SK-N-SH treated with all-trans-retinoic acid at 6 μM for 48 hours (cell line): ENCODE measurements at regions not wholly inside any gene's neighbourhood (a gene's known extent, or its start where the extent isn't known, plus 50 kb on each side); places are given as distances from the start of the nearest gene placed in this dataset.

ENCODE experiments used
- ATAC-seq: fragments of 200-7000 bp; cut with Tn5 transposase; 3 replicates; pipeline ENCODE4 v1.9.1; 2020; ENCODE audit warnings: mild to moderate bottlenecking, moderate library complexity
- ARNTL ChIP-seq: fragments of 450-650 bp; formaldehyde crosslinking; IDR thresholded peaks from 2 replicates; pipeline ENCODE4 v1.5.0; 2020; ENCODE audit warnings: low read depth, mild to moderate bottlenecking, moderate library complexity, borderline replicate concordance
- BACH2 ChIP-seq: fragments of 250-450 bp; sonication (Bioruptor Pico); IDR thresholded peaks from 2 replicates; pipeline ENCODE4 v1.9.0; 2021; ENCODE audit warnings: mild to moderate bottlenecking, borderline replicate concordance
- ESRRG ChIP-seq: fragments of 250-450 bp; sonication (Bioruptor Pico); IDR thresholded peaks from 2 replicates; pipeline ENCODE4 v1.6.1; 2021; ENCODE audit warnings: mild to moderate bottlenecking
- GLIS3 ChIP-seq: fragments of 250-450 bp; sonication (Bioruptor Pico); IDR thresholded peaks from 2 replicates; pipeline ENCODE4 v1.5.0; 2020; ENCODE audit warnings: mild to moderate bottlenecking, moderate library complexity
- ISL1 ChIP-seq: fragments of 250-450 bp; sonication (Bioruptor Pico); IDR thresholded peaks from 2 replicates; pipeline ENCODE4 v2.1.2; 2022; ENCODE audit warnings: mild to moderate bottlenecking, moderate library complexity
- OSR1 ChIP-seq: fragments of 250-450 bp; sonication (Bioruptor Pico); IDR thresholded peaks from 2 replicates; pipeline ENCODE4 v1.8.0; 2022; ENCODE audit warnings: moderate library complexity, mild to moderate bottlenecking, inconsistent platforms
- PPARA ChIP-seq: fragments of 250-450 bp; sonication (Bioruptor Pico); IDR thresholded peaks from 2 replicates; pipeline ENCODE4 v1.5.0; 2020; ENCODE audit warnings: mild to moderate bottlenecking, borderline replicate concordance
- RARB ChIP-seq: fragments of 250-450 bp; sonication (Bioruptor Pico); IDR thresholded peaks from 2 replicates; pipeline ENCODE4 v1.8.0; 2021; ENCODE audit warnings: mild to moderate bottlenecking, moderate library complexity
- TCF4 ChIP-seq: fragments of 250-450 bp; sonication (Bioruptor Pico); IDR thresholded peaks from 2 replicates; pipeline ENCODE4 v1.8.0; 2021; ENCODE audit warnings: mild to moderate bottlenecking, moderate library complexity, borderline replicate concordance
- TOX ChIP-seq: fragments of 250-450 bp; sonication (Bioruptor Pico); IDR thresholded peaks from 2 replicates; pipeline ENCODE4 v1.8.0; 2021; ENCODE audit warnings: mild to moderate bottlenecking, moderate library complexity, borderline replicate concordance
- ZC3H10 ChIP-seq: fragments of 250-450 bp; sonication (Bioruptor Pico); IDR thresholded peaks from 2 replicates; pipeline ENCODE4 v1.5.1; 2021; ENCODE audit warnings: mild to moderate bottlenecking, moderate library complexity
- ZFP3 ChIP-seq: fragments of 250-450 bp; sonication (Bioruptor Pico); IDR thresholded peaks from 2 replicates; pipeline ENCODE4 v1.5.0; 2020; ENCODE audit warnings: mild to moderate bottlenecking, moderate library complexity
- ZFP30 ChIP-seq: fragments of 450-650 bp; formaldehyde crosslinking; IDR thresholded peaks from 2 replicates; pipeline ENCODE4 v1.5.0; 2022; ENCODE audit warnings: mild to moderate bottlenecking, moderate library complexity
- ZNF565 ChIP-seq: fragments of 450-650 bp; formaldehyde crosslinking; conservative IDR thresholded peaks from 2 replicates; pipeline ENCODE4 v1.5.0; 2020; ENCODE audit warnings: low read depth, mild to moderate bottlenecking, moderate library complexity
- ZNF70 ChIP-seq: fragments of 450-650 bp; formaldehyde crosslinking; IDR thresholded peaks from 2 replicates; pipeline ENCODE4 v1.5.0; 2020; ENCODE audit warnings: mild to moderate bottlenecking, moderate library complexity
- ZNF8 ChIP-seq: fragments of 450-650 bp; formaldehyde crosslinking; IDR thresholded peaks from 2 replicates; pipeline ENCODE4 v1.5.0; 2020; ENCODE audit warnings: mild to moderate bottlenecking, moderate library complexity
- TF ChIP-seq, protein P1 (sequence below): fragments of 250-450 bp; sonication (Bioruptor Pico); IDR thresholded peaks from 2 replicates; pipeline ENCODE4 v1.8.0; 2021; ENCODE audit warnings: low read depth, mild to moderate bottlenecking, moderate library complexity, borderline replicate concordance
- TF ChIP-seq, protein P2 (sequence below): fragments of 250-450 bp; sonication (Bioruptor Pico); IDR thresholded peaks from 2 replicates; pipeline ENCODE4 v1.5.0; 2020; ENCODE audit warnings: mild to moderate bottlenecking, moderate library complexity
- TF ChIP-seq, protein P3 (sequence below): fragments of 250-450 bp; sonication (Bioruptor Pico); IDR thresholded peaks from 2 replicates; pipeline ENCODE4 v1.8.0; 2020; ENCODE audit warnings: mild to moderate bottlenecking, moderate library complexity, borderline replicate concordance
- TF ChIP-seq, protein P4 (sequence below): fragments of 250-450 bp; sonication (Bioruptor Pico); IDR thresholded peaks from 2 replicates; pipeline ENCODE4 v1.5.1; 2020; ENCODE audit warnings: low read depth, mild to moderate bottlenecking, moderate library complexity
- TF ChIP-seq, protein P5 (sequence below): fragments of 250-450 bp; sonication (Bioruptor Pico); IDR thresholded peaks from 2 replicates; pipeline ENCODE4 v1.5.1; 2021; ENCODE audit warnings: mild to moderate bottlenecking, moderate library complexity

DNA sequence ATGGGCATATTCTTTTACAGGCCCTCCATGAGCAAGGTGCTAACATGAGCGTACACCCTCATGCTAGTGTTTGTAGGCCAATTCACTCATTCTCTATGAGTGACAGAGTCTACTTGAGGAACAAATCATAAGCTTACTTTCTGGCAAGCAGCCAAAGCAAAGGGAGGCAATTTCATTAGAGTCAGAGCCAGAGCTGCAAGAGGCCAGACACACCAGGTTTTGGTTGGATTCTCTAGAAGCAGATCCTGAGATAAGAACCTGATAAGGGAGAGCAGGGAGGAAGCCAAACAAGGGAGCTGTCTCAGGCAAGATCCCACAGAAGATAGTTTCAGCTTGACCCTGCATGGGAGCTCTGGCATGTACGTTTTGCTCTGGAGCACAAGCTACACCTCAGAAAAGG lies 214.1 kb upstream of the CTNNB1 start:
- ATAC-seq, result no peak
- no peak for TF ChIP-seq RARB
- TF ChIP-seq, protein P1, sequence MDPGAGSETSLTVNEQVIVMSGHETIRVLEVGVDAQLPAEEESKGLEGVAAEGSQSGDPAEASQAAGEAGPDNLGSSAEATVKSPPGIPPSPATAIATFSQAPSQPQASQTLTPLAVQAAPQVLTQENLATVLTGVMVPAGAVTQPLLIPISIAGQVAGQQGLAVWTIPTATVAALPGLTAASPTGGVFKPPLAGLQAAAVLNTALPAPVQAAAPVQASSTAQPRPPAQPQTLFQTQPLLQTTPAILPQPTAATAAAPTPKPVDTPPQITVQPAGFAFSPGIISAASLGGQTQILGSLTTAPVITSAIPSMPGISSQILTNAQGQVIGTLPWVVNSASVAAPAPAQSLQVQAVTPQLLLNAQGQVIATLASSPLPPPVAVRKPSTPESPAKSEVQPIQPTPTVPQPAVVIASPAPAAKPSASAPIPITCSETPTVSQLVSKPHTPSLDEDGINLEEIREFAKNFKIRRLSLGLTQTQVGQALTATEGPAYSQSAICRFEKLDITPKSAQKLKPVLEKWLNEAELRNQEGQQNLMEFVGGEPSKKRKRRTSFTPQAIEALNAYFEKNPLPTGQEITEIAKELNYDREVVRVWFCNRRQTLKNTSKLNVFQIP, result no peak
- no peak for TF ChIP-seq ZNF70 (CRISPR knock-in tag)
- TF ChIP-seq ZFP30 (CRISPR knock-in tag), result no peak
- no peak for TF ChIP-seq OSR1 (CRISPR knock-in tag)
- no peak for TF ChIP-seq GLIS3 (CRISPR knock-in tag)
- TF ChIP-seq ISL1, result no peak
- TF ChIP-seq, protein P2, sequence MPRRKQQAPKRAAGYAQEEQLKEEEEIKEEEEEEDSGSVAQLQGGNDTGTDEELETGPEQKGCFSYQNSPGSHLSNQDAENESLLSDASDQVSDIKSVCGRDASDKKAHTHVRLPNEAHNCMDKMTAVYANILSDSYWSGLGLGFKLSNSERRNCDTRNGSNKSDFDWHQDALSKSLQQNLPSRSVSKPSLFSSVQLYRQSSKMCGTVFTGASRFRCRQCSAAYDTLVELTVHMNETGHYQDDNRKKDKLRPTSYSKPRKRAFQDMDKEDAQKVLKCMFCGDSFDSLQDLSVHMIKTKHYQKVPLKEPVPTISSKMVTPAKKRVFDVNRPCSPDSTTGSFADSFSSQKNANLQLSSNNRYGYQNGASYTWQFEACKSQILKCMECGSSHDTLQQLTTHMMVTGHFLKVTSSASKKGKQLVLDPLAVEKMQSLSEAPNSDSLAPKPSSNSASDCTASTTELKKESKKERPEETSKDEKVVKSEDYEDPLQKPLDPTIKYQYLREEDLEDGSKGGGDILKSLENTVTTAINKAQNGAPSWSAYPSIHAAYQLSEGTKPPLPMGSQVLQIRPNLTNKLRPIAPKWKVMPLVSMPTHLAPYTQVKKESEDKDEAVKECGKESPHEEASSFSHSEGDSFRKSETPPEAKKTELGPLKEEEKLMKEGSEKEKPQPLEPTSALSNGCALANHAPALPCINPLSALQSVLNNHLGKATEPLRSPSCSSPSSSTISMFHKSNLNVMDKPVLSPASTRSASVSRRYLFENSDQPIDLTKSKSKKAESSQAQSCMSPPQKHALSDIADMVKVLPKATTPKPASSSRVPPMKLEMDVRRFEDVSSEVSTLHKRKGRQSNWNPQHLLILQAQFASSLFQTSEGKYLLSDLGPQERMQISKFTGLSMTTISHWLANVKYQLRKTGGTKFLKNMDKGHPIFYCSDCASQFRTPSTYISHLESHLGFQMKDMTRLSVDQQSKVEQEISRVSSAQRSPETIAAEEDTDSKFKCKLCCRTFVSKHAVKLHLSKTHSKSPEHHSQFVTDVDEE (CRISPR knock-in tag), result peak; percentile 85; the same call in 1 of the 2 replicates
- TF ChIP-seq, protein P3, sequence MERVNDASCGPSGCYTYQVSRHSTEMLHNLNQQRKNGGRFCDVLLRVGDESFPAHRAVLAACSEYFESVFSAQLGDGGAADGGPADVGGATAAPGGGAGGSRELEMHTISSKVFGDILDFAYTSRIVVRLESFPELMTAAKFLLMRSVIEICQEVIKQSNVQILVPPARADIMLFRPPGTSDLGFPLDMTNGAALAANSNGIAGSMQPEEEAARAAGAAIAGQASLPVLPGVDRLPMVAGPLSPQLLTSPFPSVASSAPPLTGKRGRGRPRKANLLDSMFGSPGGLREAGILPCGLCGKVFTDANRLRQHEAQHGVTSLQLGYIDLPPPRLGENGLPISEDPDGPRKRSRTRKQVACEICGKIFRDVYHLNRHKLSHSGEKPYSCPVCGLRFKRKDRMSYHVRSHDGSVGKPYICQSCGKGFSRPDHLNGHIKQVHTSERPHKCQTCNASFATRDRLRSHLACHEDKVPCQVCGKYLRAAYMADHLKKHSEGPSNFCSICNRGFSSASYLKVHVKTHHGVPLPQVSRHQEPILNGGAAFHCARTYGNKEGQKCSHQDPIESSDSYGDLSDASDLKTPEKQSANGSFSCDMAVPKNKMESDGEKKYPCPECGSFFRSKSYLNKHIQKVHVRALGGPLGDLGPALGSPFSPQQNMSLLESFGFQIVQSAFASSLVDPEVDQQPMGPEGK (CRISPR knock-in tag), result no peak
- TF ChIP-seq, protein P4, sequence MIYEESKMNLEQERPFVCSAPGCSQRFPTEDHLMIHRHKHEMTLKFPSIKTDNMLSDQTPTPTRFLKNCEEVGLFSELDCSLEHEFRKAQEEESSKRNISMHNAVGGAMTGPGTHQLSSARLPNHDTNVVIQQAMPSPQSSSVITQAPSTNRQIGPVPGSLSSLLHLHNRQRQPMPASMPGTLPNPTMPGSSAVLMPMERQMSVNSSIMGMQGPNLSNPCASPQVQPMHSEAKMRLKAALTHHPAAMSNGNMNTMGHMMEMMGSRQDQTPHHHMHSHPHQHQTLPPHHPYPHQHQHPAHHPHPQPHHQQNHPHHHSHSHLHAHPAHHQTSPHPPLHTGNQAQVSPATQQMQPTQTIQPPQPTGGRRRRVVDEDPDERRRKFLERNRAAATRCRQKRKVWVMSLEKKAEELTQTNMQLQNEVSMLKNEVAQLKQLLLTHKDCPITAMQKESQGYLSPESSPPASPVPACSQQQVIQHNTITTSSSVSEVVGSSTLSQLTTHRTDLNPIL, result no peak
- no peak for TF ChIP-seq ZFP3 (CRISPR knock-in tag)
- TF ChIP-seq PPARA (CRISPR knock-in tag), result no peak
- peak; percentile 83; the same call in 1 of the 2 replicates for TF ChIP-seq TCF4 (CRISPR knock-in tag)
- peak; percentile 34; the same call in 1 of the 2 replicates for TF ChIP-seq ZNF8
- no peak for TF ChIP-seq BACH2 (CRISPR knock-in tag)
- no peak for TF ChIP-seq ZC3H10 (CRISPR knock-in tag)
- TF ChIP-seq, protein P5, sequence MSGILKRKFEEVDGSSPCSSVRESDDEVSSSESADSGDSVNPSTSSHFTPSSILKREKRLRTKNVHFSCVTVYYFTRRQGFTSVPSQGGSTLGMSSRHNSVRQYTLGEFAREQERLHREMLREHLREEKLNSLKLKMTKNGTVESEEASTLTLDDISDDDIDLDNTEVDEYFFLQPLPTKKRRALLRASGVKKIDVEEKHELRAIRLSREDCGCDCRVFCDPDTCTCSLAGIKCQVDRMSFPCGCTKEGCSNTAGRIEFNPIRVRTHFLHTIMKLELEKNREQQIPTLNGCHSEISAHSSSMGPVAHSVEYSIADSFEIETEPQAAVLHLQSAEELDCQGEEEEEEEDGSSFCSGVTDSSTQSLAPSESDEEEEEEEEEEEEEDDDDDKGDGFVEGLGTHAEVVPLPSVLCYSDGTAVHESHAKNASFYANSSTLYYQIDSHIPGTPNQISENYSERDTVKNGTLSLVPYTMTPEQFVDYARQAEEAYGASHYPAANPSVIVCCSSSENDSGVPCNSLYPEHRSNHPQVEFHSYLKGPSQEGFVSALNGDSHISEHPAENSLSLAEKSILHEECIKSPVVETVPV, result no peak
- no peak for TF ChIP-seq ESRRG (CRISPR knock-in tag)
- no peak for TF ChIP-seq ZNF565 (CRISPR knock-in tag)
- TF ChIP-seq TOX, result no peak

DNA sequence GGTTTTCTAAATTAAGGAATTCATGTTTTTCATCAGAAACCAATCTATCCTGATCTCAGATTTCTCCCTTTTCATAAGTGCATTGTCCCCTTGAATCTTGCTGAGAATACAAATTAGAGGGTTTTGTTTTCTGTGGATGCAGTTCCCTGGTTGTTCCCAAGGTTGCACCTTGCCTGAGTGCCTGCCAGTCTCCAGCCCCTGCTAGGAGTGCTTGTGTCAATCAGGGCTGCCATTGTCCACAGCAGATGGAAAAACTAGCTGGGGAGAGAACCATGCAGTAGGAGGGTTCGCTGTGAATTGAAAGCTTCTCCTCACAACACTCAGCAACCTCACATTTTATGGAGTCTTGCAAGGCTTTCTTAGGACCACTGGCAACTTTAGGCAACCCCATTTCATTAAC lies 210.8 kb upstream of the CTNNB1 start:
- TF ChIP-seq ZFP3 (CRISPR knock-in tag) (no peak), ISL1 (no peak), ZFP30 (CRISPR knock-in tag) (no peak), OSR1 (CRISPR knock-in tag) (no peak), TOX (no peak), ARNTL (CRISPR knock-in tag) (no peak), ZNF565 (CRISPR knock-in tag) (no peak), ZNF8 (no peak), TCF4 (CRISPR knock-in tag) (no peak)
- no peak for ATAC-seq
